Superior temporal gyrus (tissue), 1 donor: ENCODE measurements at regions not wholly inside any gene's neighbourhood (a gene's known extent, or its start where the extent isn't known, plus 50 kb on each side); places are given as distances from the start of the nearest gene placed in this dataset.
A peak's percentile ranks its signal among the peaks of the same experiment; 100 is the strongest.
"Not testable (repeated sequence)": the region's sequence is repeated elsewhere in the genome, so short reads cannot be mapped to it uniquely, and the experiment has no call there.

Experiments used
- DNase-seq: peaks from one replicate; pipeline ENCODE4 v3.0.0-alpha.2; 2016; ENCODE audit errors: extremely low spot score

DNA sequence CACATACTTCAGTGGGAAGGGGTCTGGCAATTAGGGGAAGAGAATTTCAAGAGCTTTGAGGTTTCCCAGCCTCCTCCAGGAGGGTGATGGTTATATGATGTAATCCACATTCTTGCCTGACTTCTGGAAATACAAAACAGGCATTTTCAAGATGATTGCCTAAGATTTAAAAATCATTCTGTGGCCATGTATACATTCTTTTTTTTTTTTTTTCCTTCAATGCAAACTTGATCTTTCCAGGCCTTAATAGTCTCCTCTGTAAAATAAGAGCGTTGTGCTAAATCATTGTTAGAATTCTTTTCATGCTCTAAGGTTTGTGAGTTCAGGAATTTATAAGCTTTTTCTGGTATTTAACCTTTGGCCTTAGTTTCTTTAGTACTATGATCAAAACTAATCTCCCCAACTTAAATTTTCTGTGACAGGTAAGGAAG lies 192.3 kb upstream of the HMCN1 start:
- DNase-seq: no peak

DNA sequence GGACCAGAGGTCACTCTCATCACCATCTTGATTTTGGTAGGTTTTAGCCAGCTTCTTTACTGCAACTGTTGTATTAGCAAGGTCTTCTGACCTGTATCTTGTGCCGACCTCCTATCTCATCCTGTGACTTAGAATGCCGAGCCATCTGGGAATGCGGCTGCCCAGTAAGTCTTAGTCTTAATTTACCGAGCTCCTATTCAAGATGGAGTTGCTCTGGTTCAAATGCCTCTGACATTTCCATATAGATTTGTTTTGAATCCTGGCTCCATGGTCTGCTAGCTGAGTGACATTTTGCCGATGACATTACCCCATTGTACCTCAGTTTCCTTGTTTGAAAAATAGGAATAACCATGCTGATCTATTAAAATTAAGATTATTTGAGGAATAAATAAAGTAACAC lies 193.9 kb upstream of the HMCN1 start:
- DNase-seq: no peak

DNA sequence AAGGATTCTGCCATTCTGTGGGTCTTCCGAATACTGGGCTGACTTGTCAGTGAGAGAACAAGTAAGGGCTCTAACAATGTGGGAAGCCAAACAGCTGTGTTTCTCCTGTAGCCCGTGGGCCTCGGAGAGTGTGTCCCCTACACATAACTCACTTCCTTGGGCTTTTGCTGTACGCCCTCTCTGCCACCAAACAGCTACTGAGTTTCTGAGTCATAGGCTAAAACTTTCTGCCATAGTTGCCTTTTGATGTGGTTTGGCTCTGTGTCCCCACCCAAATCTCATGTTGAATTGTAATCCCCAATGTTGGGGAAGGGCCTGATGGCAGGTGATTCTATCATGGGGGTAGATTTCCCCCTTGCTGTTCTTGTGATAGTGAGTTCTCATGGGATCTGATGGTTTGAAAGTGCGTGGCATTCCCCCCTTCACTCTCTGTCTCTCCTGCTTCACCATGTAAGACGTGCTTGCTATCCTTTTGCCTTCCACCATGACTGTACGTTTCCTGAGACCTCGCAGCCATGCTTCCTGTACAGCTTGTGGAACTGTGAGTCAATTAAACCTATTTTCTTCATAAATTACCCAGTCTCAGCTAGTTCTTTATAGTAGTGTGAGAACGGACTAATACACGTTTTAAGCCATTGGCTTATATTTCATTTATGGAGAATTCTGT lies 194.8 kb upstream of the HMCN1 start:
- DNase-seq: no peak

DNA sequence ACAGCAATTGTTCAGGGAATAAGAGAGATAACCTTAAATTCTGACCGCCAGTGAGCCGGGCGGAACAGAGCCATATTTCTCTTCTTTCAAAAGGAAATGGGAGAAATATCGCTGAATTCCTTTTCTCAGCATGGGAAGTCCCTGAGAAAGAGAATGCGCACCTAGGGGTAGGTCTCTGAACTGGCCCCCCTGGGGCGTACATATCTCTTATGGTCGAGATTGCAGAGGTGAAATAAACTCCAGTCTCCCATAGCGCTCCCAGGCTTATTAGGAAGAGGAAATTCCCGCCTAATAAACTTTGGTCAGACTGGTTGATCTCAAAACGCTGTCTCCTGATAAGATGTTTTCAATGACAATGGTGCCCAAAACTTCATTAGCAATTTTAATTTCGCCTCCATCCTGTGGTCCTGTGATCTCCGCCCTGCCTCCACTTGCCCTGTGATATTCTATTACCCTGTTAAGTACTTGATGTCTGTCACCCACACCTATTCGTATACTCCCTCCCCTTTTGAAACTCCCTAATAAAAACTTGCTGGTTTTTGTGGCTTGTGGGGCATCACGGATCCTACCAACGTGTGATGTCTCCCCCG lies 195.8 kb upstream of the HMCN1 start:
- DNase-seq: not testable (repeated sequence)

DNA sequence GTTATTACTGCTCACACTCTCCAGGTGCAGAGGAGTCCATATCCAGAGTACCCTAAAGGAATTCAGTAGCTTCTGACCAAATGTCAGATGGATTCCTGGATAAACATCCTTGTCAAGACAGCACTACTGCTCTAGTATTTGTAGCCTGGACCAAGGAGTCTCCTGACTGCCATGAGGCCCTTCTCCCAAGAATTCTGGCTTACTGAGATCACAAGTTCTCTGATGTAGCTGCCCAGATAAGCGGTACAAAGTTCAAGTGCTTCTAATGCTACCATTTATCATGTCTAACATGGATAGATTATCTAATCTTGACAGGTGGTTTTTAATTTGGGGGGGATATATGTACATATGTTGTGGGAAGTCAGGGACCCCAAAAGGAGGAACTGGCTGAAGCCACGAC lies 196.6 kb upstream of the HMCN1 start:
- no peak for DNase-seq

DNA sequence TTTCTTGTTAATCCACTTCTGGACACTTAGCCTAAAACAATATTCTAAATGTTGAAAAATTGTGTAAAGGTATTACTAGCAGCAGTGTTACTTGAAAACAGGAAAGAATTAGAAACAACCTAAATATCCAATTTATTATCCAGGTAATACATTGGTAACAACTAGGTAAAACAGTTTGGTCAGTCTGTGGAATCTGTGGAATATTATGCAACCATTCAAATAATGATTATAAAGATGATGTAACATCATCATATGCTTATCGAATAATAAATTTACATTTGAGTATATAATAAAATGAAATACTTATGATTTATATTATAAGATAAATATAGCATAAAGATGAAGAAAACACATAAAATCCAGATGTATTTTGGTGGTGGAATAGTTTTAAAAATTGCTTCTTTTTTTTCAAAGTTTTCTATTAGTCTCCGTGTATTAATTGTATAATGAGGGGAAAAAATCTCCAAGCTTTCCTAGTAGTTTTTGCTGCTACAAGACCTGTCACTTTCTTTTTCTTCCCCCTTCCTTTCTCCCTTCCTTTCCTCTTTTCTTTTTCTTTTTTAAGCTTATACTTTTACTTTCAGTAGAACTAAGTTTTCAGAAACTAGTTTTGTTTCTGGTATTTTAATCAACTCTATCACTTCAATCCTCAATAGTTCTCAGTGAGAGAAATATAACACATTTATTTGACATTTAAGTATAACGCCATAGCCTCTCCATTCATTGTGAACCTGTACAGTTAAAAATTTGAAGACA lies 197.8 kb upstream of the HMCN1 start:
- no peak for DNase-seq

DNA sequence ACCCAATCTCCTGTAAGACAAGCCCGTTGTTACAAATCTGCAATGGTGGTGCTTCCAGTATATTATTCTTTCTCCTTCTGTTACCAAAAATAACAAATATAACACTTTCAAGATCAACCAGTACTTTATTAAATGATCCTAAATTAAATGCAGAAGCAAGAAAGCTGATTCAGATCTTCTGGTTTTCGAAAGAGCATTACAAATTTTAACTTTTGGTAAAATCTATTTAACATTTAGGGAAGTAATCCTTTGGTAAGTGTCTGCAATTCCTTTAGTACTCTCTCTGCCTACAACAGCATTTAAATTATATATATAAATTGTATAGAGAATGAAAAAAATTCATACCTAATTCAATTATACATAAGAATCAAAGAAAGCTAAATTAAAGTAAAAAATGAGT lies 198.6 kb upstream of the HMCN1 start:
- no peak for DNase-seq

DNA sequence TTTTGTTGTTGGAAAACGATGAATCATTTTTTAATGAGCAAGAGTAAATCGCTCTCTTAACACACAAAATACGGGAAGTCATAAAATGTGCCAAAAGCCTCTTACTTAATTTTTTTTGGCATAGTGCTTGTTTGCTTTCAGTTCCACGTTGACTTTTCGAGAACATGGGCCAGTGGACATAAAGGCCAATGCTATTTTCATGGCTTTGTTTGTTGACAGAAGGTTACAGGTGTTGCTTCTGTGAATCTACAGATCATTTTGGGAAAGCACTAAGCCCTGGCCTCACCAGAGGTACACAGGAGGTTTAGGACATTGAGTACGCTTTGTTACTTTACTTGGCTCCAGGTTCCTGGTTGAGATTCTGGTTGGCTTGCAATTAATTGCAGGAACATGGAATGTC lies 199.4 kb upstream of the HMCN1 start:
- peak; percentile 29 for DNase-seq

DNA sequence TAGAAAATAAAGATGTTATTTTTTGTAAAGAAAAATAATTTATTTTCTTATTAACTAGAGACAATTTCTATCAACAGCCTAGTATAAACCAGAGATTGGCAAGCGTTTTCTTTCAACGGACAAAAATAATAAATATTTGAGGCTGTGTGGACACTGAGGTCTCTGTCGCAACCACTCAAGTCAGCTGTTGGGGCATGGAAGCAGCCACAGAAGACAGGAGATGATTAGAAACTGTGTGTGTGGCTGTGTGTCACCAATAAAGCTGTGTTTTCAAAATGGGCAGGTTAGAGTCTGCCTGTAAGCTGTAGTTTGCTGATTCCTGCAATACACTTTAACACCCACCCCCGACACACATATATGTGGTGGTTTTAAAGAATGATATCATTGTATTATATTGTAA lies 200.6 kb upstream of the HMCN1 start:
- DNase-seq: no peak

DNA sequence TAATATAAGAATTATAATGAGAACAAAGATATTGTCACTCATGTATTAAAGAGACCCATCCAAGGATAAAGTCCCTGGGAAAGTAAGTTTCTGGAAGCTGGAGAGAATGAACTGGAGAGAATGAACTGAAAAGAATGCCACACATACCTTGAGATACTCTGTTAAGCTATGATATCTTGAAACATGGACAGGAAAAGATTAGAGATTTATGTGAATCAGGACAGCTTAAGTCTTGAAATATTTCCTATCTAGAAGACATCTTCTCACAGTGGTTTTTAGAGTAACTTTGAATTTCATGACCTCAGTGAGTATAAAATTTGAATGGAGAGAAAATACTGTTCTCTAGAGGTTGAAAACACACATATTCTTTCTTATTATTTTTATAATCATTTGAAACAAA lies 201.3 kb upstream of the HMCN1 start:
- DNase-seq: no peak

DNA sequence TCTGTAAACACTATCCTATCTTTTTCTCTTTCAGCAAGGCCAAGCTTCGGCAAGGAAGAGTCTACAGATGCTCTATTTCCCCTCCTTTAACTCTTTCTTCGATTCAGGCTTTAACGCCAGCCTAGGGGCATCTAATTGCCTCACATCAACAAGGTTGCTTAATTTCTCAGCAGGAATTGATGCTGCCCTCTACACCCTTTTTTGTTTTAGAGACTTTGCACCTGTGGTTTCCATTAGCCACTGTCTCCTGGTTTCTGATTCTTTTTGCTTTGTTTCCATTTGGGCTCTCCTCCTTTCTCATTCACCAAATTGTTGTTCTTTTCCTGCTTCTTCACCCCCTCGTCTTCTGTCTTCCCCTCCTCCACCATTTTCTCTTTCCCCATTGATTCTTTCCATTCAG lies 202.4 kb upstream of the HMCN1 start:
- no peak for DNase-seq

DNA sequence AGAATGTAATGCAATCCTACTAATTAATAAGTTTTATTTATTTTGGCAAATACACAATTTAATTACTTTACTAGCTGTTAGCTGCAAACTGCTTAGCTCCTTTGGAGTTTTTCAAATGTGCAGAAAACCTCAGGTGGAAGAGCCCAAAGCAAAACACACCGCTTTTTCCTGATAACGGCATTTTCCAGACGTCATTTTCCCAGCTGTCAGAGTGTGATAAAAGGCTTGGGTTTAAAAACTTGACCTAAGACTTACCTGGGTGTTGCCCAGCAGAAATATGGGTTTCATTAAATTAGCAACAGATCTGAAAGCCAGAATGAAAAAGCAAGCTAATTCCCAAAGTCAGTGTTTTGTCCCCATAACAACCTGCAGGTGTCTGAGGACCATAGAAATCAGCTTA lies 204.0 kb upstream of the HMCN1 start:
- no peak for DNase-seq

DNA sequence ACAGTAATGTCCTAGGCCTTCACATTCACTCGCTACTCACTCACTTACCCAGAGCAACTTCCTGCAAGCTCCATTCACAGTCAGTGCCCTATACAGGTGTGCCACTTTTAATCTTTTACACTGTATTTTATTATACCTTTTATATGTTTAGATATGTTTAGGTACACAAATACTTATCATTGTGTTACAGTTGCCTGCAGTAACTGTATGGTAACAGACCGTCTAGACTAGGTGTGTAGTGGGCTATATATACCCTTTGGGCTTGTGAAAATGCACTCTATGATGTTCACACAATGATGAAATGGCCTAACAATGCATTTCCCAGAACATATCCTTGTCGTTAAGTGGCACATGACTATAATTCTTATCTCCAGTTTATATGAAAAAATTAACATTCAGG lies 204.5 kb upstream of the HMCN1 start:
- DNase-seq: no peak

DNA sequence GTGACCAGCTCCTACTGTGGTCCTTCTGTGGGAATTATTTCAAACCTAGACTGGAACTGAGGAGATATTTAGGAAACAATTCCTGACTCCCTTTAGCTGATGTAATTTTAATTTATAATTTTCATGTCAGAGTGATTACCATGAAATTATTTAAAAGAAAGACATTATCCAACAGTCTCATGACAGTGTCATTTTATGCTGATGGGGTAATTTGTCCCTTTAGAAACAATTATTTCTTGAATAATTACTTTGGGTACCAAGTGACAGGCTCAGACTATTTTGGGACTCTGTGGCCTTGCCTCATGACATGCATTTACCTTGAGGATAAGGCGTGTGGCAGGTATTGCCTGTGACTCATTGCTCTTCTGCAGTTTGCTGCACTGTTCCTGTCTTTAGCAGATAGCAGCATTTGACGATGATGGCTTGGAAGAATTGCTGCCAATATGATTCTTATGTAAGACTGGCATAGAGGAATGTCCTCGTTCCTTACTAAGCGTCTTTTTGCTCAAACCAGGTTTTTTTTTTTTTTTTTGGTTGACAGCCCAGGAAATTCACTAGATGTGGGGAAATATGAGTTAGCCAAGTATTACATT lies 206.0 kb upstream of the HMCN1 start:
- DNase-seq: peak; percentile 24

DNA sequence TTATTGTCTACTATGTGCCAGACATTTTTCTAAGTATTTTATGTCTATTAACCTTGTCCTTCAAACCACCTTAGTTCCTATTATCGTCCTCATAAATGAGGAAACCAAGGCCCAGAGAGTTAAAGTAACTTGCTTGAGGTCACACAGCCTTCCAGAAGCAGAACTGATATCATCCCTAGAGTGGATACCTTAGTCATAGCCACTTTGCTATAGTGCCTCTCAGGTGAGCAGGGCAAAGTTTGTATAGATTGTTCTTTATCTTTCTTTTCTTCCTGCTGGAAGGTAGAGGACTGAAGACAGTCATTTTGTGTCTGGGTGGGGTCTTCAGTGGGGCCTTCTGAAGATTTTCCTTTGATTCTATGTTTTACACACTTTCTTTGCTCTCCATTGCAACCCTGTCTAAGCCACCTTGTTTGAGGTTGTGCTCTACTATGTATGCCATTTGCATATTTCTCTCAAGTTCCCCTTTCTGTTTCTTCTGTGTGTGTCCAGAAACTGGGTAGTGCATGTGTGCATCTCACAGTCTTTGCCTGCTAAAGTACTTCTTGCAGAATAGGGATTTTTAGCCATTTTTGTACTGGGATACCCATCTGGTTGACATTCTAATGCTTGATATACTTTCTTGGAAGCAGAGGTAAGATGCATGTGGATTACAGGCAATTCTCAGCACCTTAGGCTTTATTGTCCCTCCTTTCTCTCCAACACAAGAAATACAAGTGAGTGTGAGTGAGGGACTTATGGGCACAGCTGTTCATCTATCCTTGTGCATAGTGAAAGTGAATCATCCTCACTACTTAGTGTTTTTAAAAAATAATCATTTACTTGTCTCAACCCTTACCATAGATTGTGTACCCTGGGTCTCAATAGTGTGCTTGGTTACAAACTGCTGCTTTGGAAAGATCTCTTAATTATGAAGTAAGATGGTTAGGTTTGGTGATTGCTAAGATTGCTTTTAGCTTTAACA lies 207.6 kb upstream of the HMCN1 start:
- no peak for DNase-seq

DNA sequence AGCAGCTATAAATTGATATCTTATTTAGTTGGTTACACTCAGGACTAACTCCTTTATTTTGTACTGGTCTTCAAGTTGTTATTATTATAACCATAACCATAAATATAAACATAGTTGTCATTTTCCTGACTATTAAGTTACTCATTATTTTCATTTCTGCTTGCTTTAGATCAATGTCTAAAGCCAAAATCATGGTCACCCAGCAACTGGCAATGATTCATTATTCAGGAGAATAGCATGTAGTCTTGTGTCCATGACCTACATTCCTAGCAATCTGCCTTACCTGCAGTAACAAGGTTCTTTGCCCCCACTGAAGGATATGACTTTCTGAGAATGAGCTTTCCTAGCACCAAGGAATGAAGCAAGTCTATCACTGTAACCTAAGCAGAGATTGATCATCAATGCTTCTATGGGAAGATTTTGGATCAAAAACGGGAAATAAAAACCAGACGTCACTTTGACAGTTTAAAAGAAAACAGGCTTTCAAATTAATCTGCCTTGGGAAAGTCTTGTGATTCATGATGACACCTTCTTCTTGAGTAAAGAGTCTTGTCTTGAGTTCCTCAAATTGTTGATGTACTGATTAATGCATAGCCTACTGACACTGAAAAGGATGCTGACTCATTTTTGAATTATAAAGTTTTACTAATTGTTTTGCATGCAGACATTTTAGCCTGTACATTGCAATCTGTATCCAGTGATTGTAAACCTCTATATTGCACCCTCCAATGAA lies 203.3 kb upstream of the IVNS1ABP start:
- DNase-seq: no peak

DNA sequence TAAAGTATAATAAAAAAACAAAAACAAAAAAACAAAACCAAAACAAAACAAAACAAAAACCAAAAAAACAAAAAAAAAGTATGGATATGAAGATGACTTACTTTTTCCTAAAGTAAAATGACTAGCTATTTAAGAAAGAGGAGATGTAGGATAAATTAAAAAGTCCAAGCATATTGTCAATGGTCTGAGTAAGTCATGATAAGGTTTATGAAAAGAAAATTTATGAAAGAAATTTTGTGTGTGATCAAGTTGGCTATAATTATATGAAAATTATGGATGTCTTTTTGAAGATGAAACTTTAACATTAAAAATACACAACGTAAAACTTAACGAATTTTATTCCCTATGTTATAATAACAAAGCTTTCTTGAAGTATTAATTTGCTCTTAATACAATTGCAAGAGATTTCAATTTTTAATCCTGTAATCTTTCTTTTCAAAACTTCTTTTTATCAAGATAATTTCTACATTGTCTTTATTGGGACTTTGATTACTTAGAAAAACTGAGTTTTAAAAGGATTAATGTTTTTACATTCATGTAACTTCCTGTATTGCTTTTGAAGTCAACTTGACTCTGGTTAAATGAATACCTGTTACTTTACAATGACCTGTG lies 200.9 kb upstream of the IVNS1ABP start:
- no peak for DNase-seq

DNA sequence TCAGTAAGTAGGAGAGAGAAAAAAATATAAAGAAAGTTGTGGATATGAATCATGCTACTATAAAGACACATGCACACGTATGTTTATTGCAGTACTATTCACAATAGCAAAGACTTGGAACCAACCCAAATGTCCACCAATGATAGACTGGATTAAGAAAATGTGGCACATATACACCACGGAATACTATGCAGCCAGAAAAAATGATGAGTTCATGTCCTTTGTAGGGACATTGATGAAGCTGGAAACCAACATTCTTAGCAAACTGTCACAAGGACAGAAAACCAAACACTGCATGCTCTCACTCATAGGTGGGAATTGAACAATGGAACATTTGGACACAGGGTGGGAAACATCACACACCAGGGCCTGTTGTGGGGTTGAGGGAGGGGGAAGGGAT lies 200.3 kb upstream of the IVNS1ABP start:
- not testable (repeated sequence) for DNase-seq

DNA sequence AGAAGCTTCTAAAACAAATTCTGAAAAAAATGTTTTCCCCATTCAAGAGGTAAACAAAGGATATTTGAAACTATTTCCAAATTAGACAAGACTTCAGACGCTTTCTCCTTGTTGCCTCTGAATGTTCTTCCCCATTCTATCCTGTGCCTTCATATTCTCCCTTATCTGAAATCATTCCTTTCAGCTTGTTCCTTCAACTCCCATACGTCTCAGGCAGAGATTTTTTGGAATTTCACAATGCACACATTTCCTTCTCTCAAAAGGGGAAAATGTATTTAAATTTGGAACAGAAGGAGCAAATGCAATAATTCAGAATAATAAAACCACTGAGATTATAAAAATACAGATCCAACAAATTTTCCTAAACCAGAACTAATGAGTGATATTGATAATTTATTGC lies 198.7 kb upstream of the IVNS1ABP start:
- DNase-seq: no peak

DNA sequence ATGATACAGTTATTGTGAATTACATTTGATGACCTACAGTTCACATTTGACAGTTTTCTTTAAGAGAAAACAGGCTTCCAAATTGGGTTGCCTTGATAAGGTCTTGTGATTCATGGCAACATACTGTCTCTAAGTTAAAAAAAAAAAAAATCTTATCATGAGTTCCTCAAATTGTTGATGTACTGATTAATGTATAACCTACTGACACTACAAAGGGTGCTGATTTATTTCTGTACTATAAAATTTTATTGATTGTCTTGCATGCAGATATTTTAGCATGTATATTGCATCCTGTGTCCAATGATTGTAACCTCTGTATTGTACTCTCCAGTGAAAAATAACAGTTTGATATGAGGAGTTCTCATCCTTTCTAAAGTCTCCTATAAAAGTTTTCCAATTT lies 197.3 kb upstream of the IVNS1ABP start:
- no peak for DNase-seq

DNA sequence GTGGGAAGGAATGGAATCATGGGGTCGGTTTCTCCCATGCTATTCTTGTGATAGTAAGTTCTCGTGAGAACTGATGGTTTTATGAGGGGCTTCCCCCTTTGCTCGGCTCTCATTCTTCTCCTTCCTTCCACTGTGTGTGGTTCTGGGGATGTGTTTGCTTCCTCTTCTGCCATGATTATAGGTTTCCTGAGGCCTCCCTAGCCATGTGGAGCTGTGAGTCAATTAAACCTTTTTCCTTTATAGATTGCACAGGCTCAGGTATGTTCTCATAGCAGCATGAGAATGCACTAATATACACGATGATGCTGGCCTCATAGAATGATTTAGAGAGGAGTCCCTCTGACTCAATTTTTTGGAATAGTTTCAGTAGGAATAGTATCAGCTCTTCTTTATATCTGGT lies 195.4 kb upstream of the IVNS1ABP start:
- no peak for DNase-seq
